Activated T-cell treated with anti-CD3 and anti-CD28 coated beads for 4 hours (primary cell): ENCODE measurements at regions not wholly inside any gene's neighbourhood (a gene's known extent, or its start where the extent isn't known, plus 50 kb on each side); places are given as distances from the start of the nearest gene placed in this dataset.
"Not testable (repeated sequence)": the region's sequence is repeated elsewhere in the genome, so short reads cannot be mapped to it uniquely, and the experiment has no call there.

Experiments used
- DNase-seq: peaks from one replicate; pipeline ENCODE4 v3.0.0-alpha.2; 2020

- DNase-seq = no peak
Measured at GRCh38 chr5:131107128-131107527, 57.9 kb downstream of the HINT1 start.

GRCh38 chr5:131104169-131104808, 60.8 kb downstream of the HINT1 start:
- DNase-seq = no peak

- no peak for DNase-seq
Measured at GRCh38 chr5:131096774-131097710, 68.0 kb downstream of the HINT1 start.

GRCh38 chr5:131095561-131095960, 69.5 kb downstream of the HINT1 start:
- DNase-seq = not testable (repeated sequence)

GRCh38 chr5:131084436-131084835, 80.6 kb downstream of the HINT1 start:
- DNase-seq = no peak

GRCh38 chr5:131081913-131082488, 83.1 kb downstream of the HINT1 start:
- no peak for DNase-seq

GRCh38 chr5:131081374-131081773, 83.7 kb downstream of the HINT1 start:
- DNase-seq = no peak

- DNase-seq = no peak
Measured at GRCh38 chr5:131079232-131079631, 85.8 kb downstream of the HINT1 start.

- peak; percentile 11 for DNase-seq
Measured at GRCh38 chr5:131068893-131069643, 96.0 kb downstream of the HINT1 start.

- DNase-seq = no peak
Measured at GRCh38 chr5:131068076-131068475, 97.0 kb downstream of the HINT1 start.

- DNase-seq = no peak
Measured at GRCh38 chr5:131067636-131068035, 97.4 kb downstream of the HINT1 start.

GRCh38 chr5:131064669-131065371, 100.2 kb downstream of the HINT1 start:
- no peak for DNase-seq

GRCh38 chr5:131042021-131042789, 122.9 kb downstream of the HINT1 start:
- DNase-seq = no peak

- DNase-seq = no peak
Measured at GRCh38 chr5:131023498-131023865, 141.6 kb downstream of the HINT1 start.

GRCh38 chr5:131022811-131023497, 142.1 kb downstream of the HINT1 start:
- DNase-seq = no peak

GRCh38 chr5:131021646-131022045, 143.4 kb downstream of the HINT1 start:
- DNase-seq = no peak

GRCh38 chr5:131019601-131020315, 145.3 kb downstream of the HINT1 start:
- no peak for DNase-seq

GRCh38 chr5:131019111-131019510, 145.9 kb downstream of the HINT1 start:
- DNase-seq = no peak

- DNase-seq = no peak
Measured at GRCh38 chr5:131008329-131008728, 156.7 kb downstream of the HINT1 start.

- no peak for DNase-seq
Measured at GRCh38 chr5:131005963-131006684, 158.9 kb downstream of the HINT1 start.
